Bronchial epithelial cell (primary cell): ENCODE measurements at regions not wholly inside any gene's neighbourhood (a gene's known extent, or its start where the extent isn't known, plus 50 kb on each side); places are given as distances from the start of the nearest gene placed in this dataset.

Experiments
- DNase-seq: peaks from one replicate; pipeline ENCODE4 v3.0.0-alpha.2; 2010; ENCODE audit warnings: low read depth
- FAIRE-seq: peaks from 2 replicates; lab custom pipeline; 2011; peaks lifted over from hg19 to GRCh38; lab: Jason Lieb, UNC
- H3K27me3 ChIP-seq: 2 replicates; pipeline ENCODE4 v1.5.1; 2011; ENCODE audit warnings: low read length; ENCODE audit not compliant: control insufficient read depth, insufficient read depth
- H3K36me3 ChIP-seq: 2 replicates; pipeline ENCODE4 v1.5.1; 2011; ENCODE audit warnings: low read length; ENCODE audit not compliant: control insufficient read depth, insufficient read depth
- H3K4me3 ChIP-seq: 2 replicates; pipeline ENCODE4 v1.5.1; 2011; ENCODE audit warnings: mild to moderate bottlenecking, low read depth, low read length, control low read depth
- CTCF ChIP-seq: IDR thresholded peaks from 2 replicates; pipeline ENCODE4 v1.5.1; 2011; ENCODE audit warnings: mild to moderate bottlenecking, moderate library complexity, low read length, control low read depth, inconsistent platforms; ENCODE audit not compliant: insufficient read depth, severe bottlenecking

DNA sequence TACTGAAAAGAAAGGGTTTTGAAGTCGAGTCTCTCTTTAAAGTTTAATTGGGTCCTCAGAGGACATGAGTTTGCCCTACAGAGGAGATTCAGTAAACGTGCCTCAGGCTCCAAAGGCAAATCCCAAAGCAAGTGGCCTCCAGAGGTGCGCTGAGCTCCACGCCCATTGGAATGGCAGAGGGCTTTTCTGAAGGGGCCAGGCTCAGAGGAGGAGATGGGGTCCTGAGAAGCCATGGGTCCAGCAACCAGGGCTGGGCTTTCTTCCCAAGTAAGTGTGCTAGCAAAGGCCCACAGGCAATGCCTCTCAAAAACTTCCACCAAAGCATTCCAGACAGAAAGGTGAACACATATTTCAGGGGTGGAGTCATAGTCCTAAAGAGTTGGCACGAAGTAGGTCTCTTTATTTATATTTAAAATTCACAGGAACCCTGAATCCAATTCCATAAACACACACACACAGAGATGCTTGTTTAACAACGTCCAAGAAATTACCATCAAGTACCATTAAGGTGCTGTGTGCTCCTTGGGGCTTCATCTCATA, 93.0 kb upstream of the SH3BP4 start:
- FAIRE-seq = no peak
- DNase-seq = no peak
- Histone ChIP-seq H3K36me3 (no peaks in the 10 kb centered on the region), H3K27me3 (no peaks in the 10 kb centered on the region), H3K4me3 (no peak overlapping the region)
- TF ChIP-seq CTCF = no peak

- DNase-seq = no peak
- TF ChIP-seq CTCF = no peak
Measured at GRCh38 chr2:234858145-234858544, 93.7 kb upstream of the SH3BP4 start.

DNA sequence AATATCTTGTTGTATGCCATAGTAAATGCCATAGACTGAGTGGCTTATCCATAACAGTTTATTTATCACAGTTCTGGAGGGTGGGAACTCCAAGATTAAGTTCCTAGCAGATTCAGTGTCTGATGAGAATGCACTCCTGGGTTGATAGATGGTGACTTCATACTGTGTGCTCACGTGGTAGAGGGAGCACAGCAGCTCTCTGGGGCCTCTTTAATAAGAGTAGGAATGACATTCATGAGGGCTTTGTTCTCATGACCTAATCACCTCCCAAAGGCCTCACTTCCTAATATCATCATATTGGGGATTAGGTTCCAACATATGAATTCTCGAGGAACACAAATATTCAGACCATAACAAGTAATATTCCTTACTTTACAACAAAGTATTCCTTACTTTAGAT, 98.1 kb upstream of the SH3BP4 start:
- no peak for FAIRE-seq

More at GRCh38 chr2:234858145-234858544, 93.7 kb upstream of the SH3BP4 start:
- FAIRE-seq = no peak
- Histone ChIP-seq H3K27me3 (no peaks in the 10 kb centered on the region), H3K4me3 (no peak overlapping the region), H3K36me3 (no peaks in the 10 kb centered on the region)

DNA sequence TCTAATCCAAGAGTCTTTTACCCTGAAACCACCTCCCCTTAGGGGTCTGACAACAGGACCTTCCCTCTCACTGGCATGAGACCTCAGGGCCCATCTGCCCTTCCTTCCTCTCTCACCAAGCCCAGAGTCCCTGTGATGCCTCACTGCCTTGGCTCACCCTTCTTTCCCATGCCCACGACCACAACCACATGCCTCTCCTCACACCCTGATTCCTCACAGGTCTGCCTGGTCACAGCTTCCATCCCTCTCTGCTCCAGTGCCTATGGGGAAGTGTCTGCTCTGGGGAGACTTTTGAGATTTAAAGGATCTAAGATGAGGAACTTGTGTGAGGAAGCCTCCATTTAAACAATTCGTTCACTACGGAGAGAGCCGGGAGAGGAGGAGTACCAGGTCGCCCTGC, 98.9 kb upstream of the SH3BP4 start:
- no peaks in the 10 kb centered on the region for H3K36me3 ChIP-seq
- FAIRE-seq (no peak), DNase-seq (no peak)
- H3K4me3 ChIP-seq = no peak overlapping the region
- no peaks in the 10 kb centered on the region for H3K27me3 ChIP-seq
- TF ChIP-seq CTCF = no peak

More for the DNA sequence above, 98.1 kb upstream of the SH3BP4 start:
- Histone ChIP-seq H3K36me3 (no peaks in the 10 kb centered on the region), H3K27me3 (no peaks in the 10 kb centered on the region), H3K4me3 (no peak overlapping the region)
- no peak for TF ChIP-seq CTCF
- DNase-seq = no peak

GRCh38 chr2:234852035-234852434, 99.8 kb upstream of the SH3BP4 start:
- Histone ChIP-seq H3K36me3 (no peaks in the 10 kb centered on the region), H3K27me3 (no peaks in the 10 kb centered on the region), H3K4me3 (no peak overlapping the region)
- FAIRE-seq = no peak
- no peak for TF ChIP-seq CTCF
- DNase-seq = no peak

DNA sequence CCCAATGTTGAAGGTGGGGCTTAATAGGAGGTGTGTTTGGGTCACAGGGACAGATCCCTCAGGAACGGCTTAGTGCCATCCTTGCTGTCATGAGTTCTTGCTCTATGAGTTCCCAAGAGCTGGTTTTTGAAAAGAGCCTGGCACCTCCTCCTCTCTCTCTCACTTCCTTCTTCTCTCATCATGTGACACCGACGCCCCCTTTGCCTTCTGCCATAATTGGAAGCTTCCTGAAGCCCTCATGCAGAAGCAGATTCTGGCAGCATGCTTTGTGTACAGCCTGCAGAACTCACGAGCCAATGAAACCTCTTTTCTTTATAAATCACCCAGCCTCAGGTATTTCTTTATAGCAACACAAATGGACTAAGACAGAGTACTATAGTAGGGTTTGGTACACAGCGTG, 100.4 kb upstream of the SH3BP4 start:
- Histone ChIP-seq H3K36me3 (no peaks in the 10 kb centered on the region), H3K4me3 (no peak overlapping the region), H3K27me3 (no peaks in the 10 kb centered on the region)
- FAIRE-seq = no peak
- TF ChIP-seq CTCF = no peak
- no peak for DNase-seq
